SHP77 treated with DMSO at 0.1 percent for 48 hours (cell line): ENCODE measurements at regions not wholly inside any gene's neighbourhood (a gene's known extent, or its start where the extent isn't known, plus 50 kb on each side); places are given as distances from the start of the nearest gene placed in this dataset.
"Not testable (repeated sequence)": the region's sequence is repeated elsewhere in the genome, so short reads cannot be mapped to it uniquely, and the experiment has no call there.

Experiments used
- DNase-seq: peaks from one replicate; lab custom pipeline; 2025; lab: John Stamatoyannopoulos, UW

DNA sequence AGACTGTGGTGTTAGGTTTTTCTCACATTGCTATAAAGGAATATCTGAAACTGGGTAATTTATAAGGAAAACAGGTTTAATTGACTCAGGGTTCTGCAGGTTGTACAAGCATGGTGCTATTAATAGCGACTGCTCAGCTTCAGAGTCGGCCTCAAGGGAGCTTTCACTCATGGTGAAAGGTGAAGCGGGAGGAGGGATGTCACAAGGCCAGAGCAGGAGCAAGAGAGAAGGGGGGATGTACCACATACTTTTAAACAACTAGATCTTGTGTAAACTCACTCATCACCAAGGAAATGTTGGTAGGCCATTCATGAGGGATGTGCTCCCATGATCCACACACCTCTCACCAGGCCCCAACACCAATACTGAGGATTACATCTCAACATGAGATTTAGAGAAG is 313.2 kb downstream of the UBE2NL start:
- DNase-seq, result not testable (repeated sequence)

DNA sequence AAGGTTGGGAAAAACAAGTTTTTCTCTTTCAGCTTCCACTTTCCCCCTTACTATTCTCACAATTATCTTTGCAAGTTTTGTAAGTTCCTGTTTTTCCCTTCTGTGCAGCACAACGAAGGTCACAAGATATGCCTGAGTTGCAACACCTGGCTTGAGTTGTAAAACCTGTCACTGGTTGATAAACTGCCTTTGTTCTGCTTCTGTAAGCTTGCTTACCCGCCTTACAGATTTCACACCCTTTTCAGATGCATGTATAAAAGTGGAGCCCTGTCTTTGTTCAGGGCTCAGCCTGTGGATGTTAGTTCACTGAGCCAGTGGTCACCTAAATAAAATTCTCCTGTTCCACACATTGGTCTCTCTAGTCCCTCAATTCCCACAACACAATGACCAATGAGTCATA is 318.9 kb downstream of the UBE2NL start:
- DNase-seq, result not testable (repeated sequence)

DNA sequence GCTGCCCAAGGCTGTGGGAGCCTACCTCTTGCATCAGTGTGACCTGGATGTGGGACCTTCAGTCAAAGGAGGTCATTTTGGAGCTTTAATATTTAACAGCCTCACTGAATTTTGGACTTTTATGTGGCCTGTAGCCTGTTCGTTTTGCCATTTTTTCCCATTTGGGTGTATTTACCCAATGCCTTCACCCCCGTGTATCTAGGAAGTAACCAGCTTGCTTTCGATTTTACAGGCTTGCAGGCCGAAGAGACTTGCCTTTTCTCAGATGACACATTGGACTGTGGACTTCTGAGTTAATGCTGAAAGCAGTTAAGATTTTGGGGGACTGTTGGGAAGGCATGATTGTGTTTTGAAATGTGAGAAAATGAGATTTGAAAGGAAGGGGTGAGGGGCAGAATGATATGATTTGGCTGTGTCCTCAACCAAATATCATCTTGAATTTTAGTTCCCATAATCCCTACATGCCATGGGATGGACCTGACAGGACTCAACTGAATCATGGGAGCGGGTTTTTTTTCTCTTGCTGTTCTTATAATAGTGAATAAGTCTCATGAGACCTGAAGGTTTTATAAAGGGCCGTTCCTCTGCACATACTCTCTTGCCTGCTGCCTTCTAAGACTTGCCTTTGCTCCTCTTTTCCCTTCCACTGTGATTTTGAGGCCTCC is 324.6 kb downstream of the UBE2NL start:
- DNase-seq, result not testable (repeated sequence)

DNA sequence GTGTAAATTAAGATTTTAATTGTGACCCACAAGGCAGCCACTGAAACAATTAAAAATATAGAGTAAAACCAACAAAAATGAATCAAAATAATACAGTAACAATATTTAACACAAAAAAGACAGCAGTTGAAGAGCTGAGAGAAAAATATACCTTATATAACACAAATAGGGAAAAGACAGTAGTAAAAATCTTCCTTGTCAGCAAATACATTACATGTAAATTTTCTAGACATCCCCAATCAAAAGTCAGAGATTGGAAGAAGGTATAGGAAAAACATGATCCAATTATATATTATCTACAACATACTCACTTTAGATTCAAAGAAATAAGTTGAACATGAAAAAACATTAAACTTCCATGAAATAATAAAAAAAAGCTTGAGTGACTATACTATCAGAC is 330.8 kb downstream of the UBE2NL start:
- DNase-seq, result no peak

DNA sequence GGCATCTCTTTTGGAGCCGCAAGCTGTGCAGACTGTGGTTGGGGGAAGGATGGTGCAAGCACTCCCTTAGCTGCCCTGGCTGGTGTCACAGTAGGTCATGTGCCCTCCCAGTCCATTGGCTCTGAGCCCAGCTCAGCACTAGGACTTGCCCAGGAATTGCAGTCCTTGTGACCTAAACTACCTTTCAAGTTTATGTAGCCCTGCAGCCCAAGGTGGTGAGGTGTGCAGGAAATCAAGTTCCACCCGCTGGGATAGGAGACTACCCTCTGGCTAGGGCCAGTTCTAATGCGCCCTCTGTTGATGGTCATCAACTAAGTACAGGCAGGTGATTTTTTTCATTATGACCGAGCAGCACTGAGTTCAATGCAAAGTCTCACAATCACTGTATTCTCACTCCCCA is 335.2 kb downstream of the UBE2NL start:
- DNase-seq, result peak; percentile 1

DNA sequence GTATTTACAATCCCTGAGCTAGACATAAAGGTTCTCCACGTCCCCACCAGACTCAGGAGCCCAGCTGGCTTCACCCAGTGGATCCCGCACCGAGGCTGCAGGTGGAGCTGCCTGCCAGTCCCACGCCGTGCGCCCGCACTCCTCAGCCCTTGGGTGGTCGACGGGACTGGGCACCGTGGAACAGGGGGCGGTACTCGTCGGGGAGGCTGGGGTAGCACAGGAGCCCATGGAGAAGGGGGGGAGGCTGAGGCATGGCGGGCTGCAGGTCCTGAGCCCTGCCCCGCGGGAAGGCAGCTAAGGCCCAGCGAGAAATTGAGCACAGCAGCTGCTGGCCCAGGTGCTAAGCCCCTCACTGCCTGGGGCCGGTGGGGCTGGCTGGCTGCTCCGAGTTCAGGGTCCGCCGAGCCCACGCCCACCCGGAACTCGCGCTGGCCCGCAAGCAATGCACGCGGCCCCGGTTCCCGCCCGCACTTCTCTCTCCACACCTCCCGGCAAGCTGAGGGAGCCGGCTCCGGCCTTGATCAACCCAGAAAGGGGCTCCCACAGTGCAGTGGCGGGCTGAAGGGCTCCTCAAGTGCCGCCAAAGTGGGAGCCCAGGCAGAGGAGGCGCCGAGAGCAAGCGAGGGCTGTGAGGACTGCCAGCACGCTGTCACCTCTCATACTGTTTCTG is 347.4 kb downstream of the UBE2NL start:
- not testable (repeated sequence) for DNase-seq

DNA sequence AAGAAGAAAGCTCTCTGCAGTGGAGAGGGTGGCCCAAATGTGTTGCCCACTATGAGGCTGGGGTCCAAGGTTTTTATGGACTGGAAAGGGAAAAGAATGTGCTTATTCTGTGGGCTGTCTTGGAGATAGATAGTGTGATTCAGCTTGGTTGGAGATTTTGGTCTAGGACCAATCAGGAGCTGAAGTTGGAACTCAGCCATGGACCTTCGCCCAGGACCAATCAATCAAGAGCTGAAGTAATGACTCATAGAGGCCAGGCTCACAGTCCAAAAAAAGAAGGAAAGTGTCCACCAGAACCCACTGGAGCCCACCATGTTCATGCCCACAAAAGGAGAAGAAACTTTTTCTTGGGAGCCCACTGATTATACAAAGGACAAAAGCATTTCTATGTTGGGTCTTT is 369.5 kb downstream of the UBE2NL start:
- no peak for DNase-seq

DNA sequence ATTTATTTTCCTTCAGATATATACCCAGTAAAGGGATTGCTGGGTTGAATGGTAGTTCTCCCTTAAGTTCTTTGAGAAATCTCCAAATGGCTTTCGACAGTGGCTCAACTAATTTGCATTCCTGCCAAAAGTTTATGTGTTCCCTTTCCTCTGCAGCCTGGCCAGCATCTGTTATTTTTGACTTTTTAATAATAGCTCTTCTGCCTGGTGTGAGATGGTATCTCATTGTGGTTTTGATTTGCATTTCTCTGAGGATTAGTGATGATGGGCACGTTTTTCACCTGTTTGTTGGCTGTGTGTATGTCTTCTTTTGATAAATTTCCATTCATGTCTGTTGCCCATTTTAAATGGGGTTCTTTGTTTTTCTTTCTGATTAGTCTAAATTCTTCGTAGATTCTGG is 375.2 kb downstream of the UBE2NL start:
- DNase-seq, result no peak

DNA sequence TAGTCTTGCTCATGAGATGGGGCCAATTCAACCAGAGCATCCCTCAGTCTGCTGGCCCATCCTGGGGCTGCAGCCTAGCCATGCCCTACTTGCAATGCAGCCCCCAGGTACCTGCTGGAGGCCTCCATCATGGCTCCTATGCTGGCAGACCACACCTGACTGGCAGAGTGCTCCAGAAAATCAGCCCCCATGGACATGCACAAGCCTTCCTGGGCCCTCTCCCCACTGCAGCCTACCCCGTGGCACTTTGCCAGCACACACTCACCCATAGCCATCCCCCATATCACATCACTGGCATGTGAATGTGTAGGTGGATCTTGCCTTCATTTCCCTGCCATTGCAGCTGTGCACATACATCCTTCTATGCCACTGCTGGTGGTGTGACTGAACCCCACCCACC is 381.8 kb downstream of the UBE2NL start:
- no peak for DNase-seq

DNA sequence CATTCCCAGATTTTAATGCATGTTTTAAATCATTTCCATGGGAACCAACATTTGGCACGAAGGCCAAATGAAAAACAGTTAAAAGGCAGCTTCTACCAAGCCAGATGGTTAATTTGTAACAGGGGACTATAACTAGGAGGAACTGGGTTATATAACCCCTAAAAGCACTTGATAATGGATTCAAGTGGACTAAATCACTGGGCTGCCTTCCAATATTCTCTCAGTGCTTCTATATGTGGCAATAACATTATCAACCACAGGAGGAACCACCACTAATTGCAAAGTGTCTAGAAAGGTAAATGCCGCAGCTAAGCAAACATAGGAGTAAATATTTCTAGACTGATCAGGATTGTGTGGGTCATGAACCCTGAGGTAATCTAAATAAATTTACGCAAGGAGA is 391.5 kb downstream of the UBE2NL start:
- DNase-seq, result peak; percentile 42

DNA sequence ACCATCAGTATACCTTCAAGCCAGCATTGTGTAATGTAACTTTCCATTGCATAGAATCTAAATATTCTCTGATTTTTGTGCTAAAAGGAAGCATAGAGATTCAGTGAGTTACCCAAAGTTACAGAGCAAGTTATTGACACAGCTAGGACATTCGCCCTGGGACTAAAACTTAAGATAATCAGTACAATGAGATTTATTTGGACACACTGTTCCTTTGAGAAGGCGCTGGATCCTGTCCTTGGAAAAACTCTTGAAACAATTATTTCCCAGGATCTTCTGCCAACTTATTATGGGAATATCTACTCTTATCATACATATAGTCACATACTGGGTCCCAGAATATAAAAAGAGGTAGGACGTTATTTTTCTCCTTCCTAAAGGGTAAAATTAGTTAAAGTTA is 392.0 kb downstream of the UBE2NL start:
- DNase-seq, result no peak

DNA sequence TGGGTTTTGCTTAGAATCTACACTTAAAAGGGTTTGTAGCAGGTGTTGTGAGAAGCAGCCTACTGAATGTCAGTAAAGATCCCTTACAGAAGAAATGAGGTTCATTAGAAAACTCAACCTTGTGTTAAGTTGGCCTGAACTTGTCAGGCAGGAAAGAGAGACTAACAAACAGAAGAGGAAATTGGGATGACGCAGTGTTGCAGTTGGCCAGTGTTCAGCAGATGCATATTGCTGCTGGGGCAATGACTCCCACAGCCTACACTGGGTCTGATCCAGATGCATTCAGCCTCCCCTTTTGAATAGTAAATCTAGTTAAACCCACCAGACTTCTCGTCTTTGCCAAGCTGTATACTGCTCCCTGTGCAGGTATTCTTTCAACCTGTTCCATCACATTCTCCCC is 409.4 kb downstream of the UBE2NL start:
- DNase-seq, result no peak

DNA sequence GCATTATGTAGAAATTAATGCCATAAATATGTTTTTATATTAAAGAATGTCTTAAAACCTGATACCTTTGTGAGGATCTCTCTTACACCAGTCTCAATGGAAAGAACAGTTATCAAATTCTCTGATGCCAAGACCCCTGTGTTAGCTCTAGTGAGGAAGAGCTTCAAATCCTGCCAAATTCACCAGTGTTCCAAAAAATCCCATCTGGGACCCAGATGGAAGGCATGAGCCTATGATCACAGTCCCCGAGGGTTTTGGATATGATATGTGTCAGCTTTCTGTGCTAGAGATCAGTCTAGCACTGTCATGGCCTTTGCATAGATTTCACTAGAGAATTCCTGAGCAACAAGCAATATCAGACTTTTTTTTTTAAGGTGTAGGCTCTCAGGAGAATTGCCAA is 412.1 kb downstream of the UBE2NL start:
- no peak for DNase-seq

DNA sequence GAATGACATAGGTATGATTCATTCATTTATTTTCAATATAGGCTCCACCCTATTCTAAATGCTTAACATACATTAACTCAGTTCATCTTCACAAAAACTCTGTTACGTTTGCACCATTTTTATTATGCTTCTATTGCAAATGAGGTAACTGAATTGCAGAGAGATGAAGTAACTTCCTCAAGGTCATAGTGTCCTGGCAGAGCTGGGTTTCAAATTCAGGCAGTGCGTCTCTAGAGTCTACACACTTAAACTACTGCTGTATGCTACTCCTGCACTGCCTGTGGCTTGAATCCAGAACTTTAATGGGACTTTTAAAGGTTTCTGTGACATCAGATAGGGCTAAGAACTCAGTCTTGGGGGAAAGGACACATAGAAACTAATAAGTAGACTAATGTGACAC is 413.4 kb downstream of the UBE2NL start:
- no peak for DNase-seq

DNA sequence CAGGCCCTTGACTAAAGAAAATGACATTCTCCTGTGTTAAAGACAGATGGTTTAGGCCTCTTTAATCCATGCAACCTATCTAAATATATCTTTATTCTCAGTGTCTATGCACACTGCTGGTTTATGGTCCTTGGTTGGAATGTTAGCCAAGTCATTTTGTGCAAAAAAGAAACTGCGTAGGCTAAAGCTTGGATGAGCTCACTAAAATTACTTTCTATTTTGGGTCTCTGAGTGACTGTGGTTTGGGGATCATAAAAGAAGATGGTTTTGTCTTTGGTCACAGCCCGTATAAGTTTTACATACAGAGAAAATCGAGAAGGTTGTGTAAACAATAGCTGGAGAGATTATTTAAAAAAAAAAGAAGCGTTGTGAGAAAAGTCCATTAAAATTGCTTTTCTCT is 443.6 kb downstream of the UBE2NL start:
- no peak for DNase-seq

DNA sequence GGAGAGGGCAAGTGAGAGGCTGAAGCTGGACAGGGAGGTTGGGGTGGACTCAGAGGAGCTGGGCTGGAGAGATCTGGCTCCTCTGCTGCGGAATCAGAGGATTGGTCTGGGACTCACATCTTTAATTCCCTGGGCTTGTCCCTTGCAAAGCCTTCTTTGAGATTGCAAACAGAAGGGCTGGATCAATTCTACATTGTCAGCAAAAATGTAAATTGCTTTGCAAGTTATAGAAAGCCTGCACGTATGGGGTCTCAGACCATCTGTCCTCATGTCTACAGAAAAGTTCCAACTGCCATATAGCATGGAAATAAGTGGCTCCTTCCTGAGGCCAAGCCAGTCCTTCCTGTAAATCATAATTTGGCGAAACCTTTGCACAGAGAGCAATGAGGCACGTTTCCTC is 449.6 kb downstream of the UBE2NL start:
- DNase-seq, result no peak

DNA sequence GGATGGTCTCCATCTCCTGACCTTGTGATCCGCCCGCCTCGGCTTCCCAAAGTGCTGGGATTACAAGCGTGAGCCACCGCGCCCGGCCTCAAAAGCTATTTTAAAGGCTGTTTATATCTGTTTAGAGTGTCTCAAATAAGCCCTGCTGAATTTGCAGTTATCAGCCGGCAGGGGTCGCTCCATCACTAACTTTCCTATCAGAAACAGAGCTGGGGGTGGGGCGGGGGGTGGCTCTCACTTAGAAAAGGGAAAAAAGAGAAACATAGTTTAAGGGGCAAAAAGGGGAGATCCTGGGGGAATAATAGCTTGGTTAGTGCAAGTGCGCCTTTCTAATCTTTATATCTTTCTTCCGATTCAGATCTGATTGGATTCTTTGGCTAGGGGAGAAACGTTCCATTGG is 450.7 kb downstream of the UBE2NL start:
- no peak for DNase-seq

DNA sequence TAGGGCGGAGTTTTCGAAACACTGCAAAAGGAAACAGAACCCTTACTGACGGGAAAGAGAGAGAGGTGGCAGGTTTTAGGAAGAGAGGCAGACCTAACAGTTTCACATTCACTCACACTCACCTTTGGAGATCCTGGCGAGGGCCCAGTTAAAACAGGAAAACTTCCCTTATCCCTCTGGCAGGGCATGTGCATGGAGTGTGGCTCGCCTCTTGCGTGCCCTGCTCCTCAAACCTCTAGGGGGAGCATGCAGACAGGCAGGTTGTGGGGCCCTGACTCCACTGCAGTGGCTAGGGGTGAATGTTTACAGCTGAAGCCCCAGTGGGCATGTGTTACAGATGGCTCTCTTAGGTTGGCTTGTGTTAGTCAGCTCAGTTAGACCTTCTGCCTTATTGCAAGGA is 451.5 kb downstream of the UBE2NL start:
- DNase-seq, result no peak

DNA sequence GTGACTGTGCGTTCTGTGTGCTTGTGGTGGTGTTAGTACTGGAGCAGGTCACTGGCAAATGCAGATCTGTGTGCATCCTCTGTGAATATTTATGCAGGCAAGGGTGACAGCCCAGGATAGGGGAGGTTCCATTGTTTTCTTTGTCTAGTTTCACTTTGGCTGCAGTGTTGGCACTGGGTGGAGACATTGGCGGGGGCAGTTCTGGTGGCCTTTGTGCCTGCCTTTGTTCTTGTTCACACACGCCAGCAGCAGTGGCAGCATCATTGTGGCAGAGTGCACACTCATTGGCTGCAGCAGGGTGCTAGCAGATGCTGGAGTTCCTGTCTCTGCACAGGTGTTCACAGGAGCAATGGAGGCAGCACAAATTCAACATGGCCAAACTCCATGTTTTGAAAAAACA is 495.3 kb downstream of the UBE2NL start:
- no peak for DNase-seq

DNA sequence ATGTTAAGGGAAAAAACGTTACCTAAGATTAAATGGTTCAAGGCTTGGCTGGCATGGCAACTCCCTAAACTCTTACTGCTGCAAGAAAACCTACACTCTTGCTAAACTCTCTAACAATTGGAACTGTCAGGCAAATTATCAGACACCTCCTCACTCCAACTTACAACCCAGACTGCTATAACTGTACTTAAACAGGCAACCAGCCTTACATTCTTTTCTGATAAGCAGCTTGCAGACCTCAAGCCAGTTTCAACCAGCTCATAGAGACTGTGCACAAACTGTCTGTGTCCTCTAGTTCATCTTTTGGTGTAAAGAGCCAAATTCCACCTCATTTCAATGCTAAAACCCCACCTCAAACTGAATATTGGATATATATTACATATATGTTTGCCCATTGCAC is 504.9 kb downstream of the UBE2NL start:
- DNase-seq, result no peak
